ENCODE measurements at regions not wholly inside any gene's neighbourhood (a gene's known extent, or its start where the extent isn't known, plus 50 kb on each side); places are given as distances from the start of the nearest gene placed in this dataset.

GRCh38 chr10:129310881-129311280 lies 156.2 kb upstream of the MGMT start:
- Histone ChIP-seq H3K4me2 (ENCODE audit: low read length) (no peak overlapping the region), H3K27me3 (ENCODE audit: insufficient read depth, low read length) (no peaks in the 10 kb centered on the region), H2AFZ (ENCODE audit: low read depth, low read length, poor library complexity, severe bottlenecking) (no peak overlapping the region), H3K9me2 (ENCODE audit: insufficient read depth) (no peaks in the 10 kb centered on the region), H3K4me1 (ENCODE audit: control insufficient read depth in 1 of 2, insufficient read depth in 2 of 2, low read length in 2 of 2) (no peaks in the 10 kb centered on the region), H3K9me3 (ENCODE audit: control insufficient read depth in 1 of 2, insufficient read depth in 1 of 2, low read depth in 1 of 2, low read length in 2 of 2) (peaks cover 17 to 18% of the 10 kb centered on the region in 2 experiments; a peak in 2 of 4 replicates), H3K27ac (ENCODE audit: low read depth, low read length) (no peak overlapping the region), H3K79me2 (ENCODE audit: insufficient read depth, low read length) (no peaks in the 10 kb centered on the region), H3K9ac (ENCODE audit: low read length) (no peak overlapping the region), H3K36me3 (ENCODE audit: control insufficient read depth in 1 of 2, insufficient read depth in 2 of 2, low read length in 2 of 2) (no peaks in the 10 kb centered on the region), H3K4me3 (replicated peaks in 1 of 2; ENCODE audit: low read depth in 1 of 2, low read length in 2 of 2) (no peak overlapping the region), H4K20me1 (ENCODE audit: insufficient read depth) (no peaks in the 10 kb centered on the region)
- TF ChIP-seq CBX3 (IDR thresholded peaks at IDR 0.05; ENCODE audit: low read depth): no peak
- TF ChIP-seq, protein P1, sequence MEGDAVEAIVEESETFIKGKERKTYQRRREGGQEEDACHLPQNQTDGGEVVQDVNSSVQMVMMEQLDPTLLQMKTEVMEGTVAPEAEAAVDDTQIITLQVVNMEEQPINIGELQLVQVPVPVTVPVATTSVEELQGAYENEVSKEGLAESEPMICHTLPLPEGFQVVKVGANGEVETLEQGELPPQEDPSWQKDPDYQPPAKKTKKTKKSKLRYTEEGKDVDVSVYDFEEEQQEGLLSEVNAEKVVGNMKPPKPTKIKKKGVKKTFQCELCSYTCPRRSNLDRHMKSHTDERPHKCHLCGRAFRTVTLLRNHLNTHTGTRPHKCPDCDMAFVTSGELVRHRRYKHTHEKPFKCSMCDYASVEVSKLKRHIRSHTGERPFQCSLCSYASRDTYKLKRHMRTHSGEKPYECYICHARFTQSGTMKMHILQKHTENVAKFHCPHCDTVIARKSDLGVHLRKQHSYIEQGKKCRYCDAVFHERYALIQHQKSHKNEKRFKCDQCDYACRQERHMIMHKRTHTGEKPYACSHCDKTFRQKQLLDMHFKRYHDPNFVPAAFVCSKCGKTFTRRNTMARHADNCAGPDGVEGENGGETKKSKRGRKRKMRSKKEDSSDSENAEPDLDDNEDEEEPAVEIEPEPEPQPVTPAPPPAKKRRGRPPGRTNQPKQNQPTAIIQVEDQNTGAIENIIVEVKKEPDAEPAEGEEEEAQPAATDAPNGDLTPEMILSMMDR (IDR thresholded peaks at IDR 0.05 in 2 of 3, conservative IDR thresholded peaks at IDR 0.05 in 1 of 3; ENCODE audit: borderline replicate concordance in 1 of 3, insufficient read depth in 1 of 3, low read depth in 2 of 3, low read length in 2 of 3): 0 out of 6 replicates have a peak, but pooled peaks of 1 of the 3 experiments have one; percentile 1
- no peak for TF ChIP-seq SRF (IDR thresholded peaks at IDR 0.05; ENCODE audit: low read depth)
- ChIA-PET CTCF (no interaction called here), RAD21 (ENCODE audit: low non-redundant PET in 1 of 2, low total read pairs in 2 of 2, uncharacterized antibody in 2 of 2, unreplicated experiment in 2 of 2) (no interaction called here), POLR2A (no interaction called here)
- DNase-seq (ENCODE audit: low read depth, low spot score) (no peak), ATAC-seq (no peak)
- no TSS peak for BruUV-seq (replicated peaks)
- intact Hi-C loops (cut with micrococcal nuclease): no loop called here

- Histone ChIP-seq H2AFZ (ENCODE audit: low read depth, low read length, poor library complexity, severe bottlenecking) (no peak overlapping the region), H3K9me3 (ENCODE audit: control insufficient read depth in 1 of 2, insufficient read depth in 1 of 2, low read depth in 1 of 2, low read length in 2 of 2) (peaks cover 14 to 21% of the 10 kb centered on the region in 2 experiments; a peak in 2 of 4 replicates), H3K9ac (ENCODE audit: low read length) (no peak overlapping the region), H3K4me2 (ENCODE audit: low read length) (no peak overlapping the region), H3K9me2 (ENCODE audit: insufficient read depth) (no peaks in the 10 kb centered on the region), H3K27ac (ENCODE audit: low read depth, low read length) (no peak overlapping the region), H3K79me2 (ENCODE audit: insufficient read depth, low read length) (no peaks in the 10 kb centered on the region), H3K27me3 (ENCODE audit: insufficient read depth, low read length) (no peaks in the 10 kb centered on the region), H3K4me3 (replicated peaks in 1 of 2; ENCODE audit: low read depth in 1 of 2, low read length in 2 of 2) (no peak overlapping the region), H3K36me3 (ENCODE audit: control insufficient read depth in 1 of 2, insufficient read depth in 2 of 2, low read length in 2 of 2) (no peaks in the 10 kb centered on the region), H4K20me1 (ENCODE audit: insufficient read depth) (no peaks in the 10 kb centered on the region), H3K4me1 (ENCODE audit: control insufficient read depth in 1 of 2, insufficient read depth in 2 of 2, low read length in 2 of 2) (no peaks in the 10 kb centered on the region)
- intact Hi-C loops (cut with micrococcal nuclease): no loop called here
- ChIA-PET POLR2A (no interaction called here), RAD21 (ENCODE audit: low non-redundant PET in 1 of 2, low total read pairs in 2 of 2, uncharacterized antibody in 2 of 2, unreplicated experiment in 2 of 2) (no interaction called here), CTCF (no interaction called here)
- DNase-seq (ENCODE audit: low read depth, low spot score): no peak
- no peak for ATAC-seq
- BruUV-seq (replicated peaks): no TSS peak
- TF ChIP-seq, protein P1 (IDR thresholded peaks at IDR 0.05 in 2 of 3, conservative IDR thresholded peaks at IDR 0.05 in 1 of 3; ENCODE audit: borderline replicate concordance in 1 of 3, insufficient read depth in 1 of 3, low read depth in 2 of 3, low read length in 2 of 3): no peak
- TF ChIP-seq POLR2AphosphoS5 (IDR thresholded peaks at IDR 0.05; ENCODE audit: low read depth, low read length) (no peak), EGR1 (IDR thresholded peaks at IDR 0.05; ENCODE audit: low read depth) (no peak), POLR2A (IDR thresholded peaks at IDR 0.05; ENCODE audit: borderline replicate concordance, extremely low read depth, insufficient read depth, insufficient read length) (no peak), YY1 (IDR thresholded peaks at IDR 0.05; ENCODE audit: extremely low read depth, insufficient replicate concordance, low read depth, low read length) (no peak), JUND (IDR thresholded peaks at IDR 0.05) (no peak), ATF3 (IDR thresholded peaks at IDR 0.05) (no peak), EZH2 (IDR thresholded peaks at IDR 0.05) (no peak), SP1 (IDR thresholded peaks at IDR 0.05; ENCODE audit: low read depth) (no peak), ZNF274 (IDR thresholded peaks at IDR 0.05; ENCODE audit: low read depth, low read length) (no peak), SRF (IDR thresholded peaks at IDR 0.05; ENCODE audit: low read depth) (no peak), CBX3 (IDR thresholded peaks at IDR 0.05; ENCODE audit: low read depth) (no peak), CEBPB (IDR thresholded peaks at IDR 0.05; ENCODE audit: low read depth) (no peak)
- TF ChIP-seq, protein P2, sequence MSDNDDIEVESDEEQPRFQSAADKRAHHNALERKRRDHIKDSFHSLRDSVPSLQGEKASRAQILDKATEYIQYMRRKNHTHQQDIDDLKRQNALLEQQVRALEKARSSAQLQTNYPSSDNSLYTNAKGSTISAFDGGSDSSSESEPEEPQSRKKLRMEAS (IDR thresholded peaks at IDR 0.05): no peak
Observed at GRCh38 chr10:129319934-129320333, 147.1 kb upstream of the MGMT start.
